NT2/D1 (cell line): ENCODE measurements at regions not wholly inside any gene's neighbourhood (a gene's known extent, or its start where the extent isn't known, plus 50 kb on each side); places are given as distances from the start of the nearest gene placed in this dataset.

Experiments used
- DNase-seq: peaks from one replicate; pipeline ENCODE4 v3.0.0-alpha.2; 2011; ENCODE audit warnings: low read depth, low spot score
- H3K27me3 ChIP-seq: 2 replicates; pipeline ENCODE4 v1.6.0; 2011; ENCODE audit warnings: mild to moderate bottlenecking; ENCODE audit not compliant: insufficient read length, insufficient read depth
- H3K36me3 ChIP-seq: 2 replicates; pipeline ENCODE4 v1.6.1; 2011; ENCODE audit warnings: mild to moderate bottlenecking, low read length, mixed read lengths; ENCODE audit not compliant: insufficient read depth, insufficient read length
- H3K4me1 ChIP-seq: 2 replicates; pipeline ENCODE4 v1.5.1; 2011; ENCODE audit not compliant: insufficient read depth, insufficient read length
- H3K4me3 ChIP-seq: 2 replicates; pipeline ENCODE4 v1.5.1; 2011; ENCODE audit warnings: low read depth; ENCODE audit not compliant: insufficient read length
- H3K9ac ChIP-seq: 2 replicates; pipeline ENCODE4 v1.6.0; 2011; ENCODE audit warnings: low read depth; ENCODE audit not compliant: insufficient read length
- H3K9me3 ChIP-seq: 2 replicates; pipeline ENCODE4 v1.5.1; 2011; ENCODE audit warnings: mild to moderate bottlenecking, low read length; ENCODE audit not compliant: insufficient read depth
- SUZ12 ChIP-seq: IDR thresholded peaks from 2 replicates; pipeline ENCODE4 v1.6.1; 2011; ENCODE audit not compliant: insufficient read length, insufficient read depth; ENCODE audit errors: extremely low read depth
- YY1 ChIP-seq: IDR thresholded peaks from 2 replicates; pipeline ENCODE4 v1.6.1; 2011; ENCODE audit not compliant: insufficient read length, insufficient read depth
- ZNF274 ChIP-seq: IDR thresholded peaks from 2 replicates; pipeline ENCODE4 v1.6.1; 2011; ENCODE audit warnings: mild to moderate bottlenecking, low read depth, low read length

DNA sequence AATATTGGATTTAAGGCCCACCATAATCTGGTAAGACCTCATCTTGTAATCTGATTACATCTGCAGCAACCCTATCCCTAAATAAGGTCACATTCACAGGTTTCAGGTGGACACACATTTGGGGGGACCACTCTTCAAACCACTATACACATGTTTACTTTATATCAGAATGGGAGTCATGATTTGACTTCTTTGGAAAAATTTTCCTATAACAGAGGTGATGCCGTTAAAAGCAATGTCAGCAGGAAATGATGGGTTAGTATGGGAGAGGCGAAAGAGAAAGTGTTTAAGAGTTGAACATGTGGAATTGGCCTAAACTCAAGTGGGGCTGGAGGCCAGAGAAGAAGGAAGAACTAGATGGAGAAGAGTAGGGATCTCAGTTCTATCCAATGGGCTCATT is 281.7 kb upstream of the ERCC4 start:
- TF ChIP-seq SUZ12 (no peak), YY1 (no peak), ZNF274 (no peak)
- H3K27me3 ChIP-seq: no peaks in the 10 kb centered on the region

DNA sequence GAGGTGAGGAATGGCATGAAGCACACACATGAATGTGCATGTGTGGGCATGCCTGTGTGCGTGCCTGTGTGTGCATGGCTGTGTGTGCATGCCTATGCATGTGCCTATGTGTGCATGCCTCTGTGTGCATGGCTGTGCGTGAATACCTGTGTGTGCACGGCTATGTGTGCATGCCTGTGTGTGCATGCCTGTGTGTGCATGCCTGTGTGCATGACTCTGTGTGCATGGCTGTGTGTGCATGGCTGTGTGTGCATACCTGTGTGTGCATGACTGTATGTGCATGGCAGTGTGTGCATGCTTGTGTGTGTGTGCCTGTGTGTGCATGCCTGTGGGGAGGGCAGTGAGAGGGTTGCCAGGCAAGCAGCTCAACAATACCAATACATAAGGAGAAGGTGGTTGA is 276.5 kb upstream of the ERCC4 start:
- H3K4me1 ChIP-seq: no peaks in the 10 kb centered on the region
- no peaks in the 10 kb centered on the region for H3K36me3 ChIP-seq
- no peak overlapping the region for H3K9ac ChIP-seq
- no peaks in the 10 kb centered on the region for H3K9me3 ChIP-seq
- DNase-seq: no peak
- H3K4me3 ChIP-seq: no peak overlapping the region
- no peaks in the 10 kb centered on the region for H3K27me3 ChIP-seq
- TF ChIP-seq ZNF274 (no peak), YY1 (no peak), SUZ12 (no peak)

More for the DNA sequence above, 281.7 kb upstream of the ERCC4 start:
- no peak for DNase-seq
- H3K9ac ChIP-seq: no peak overlapping the region
- no peaks in the 10 kb centered on the region for H3K36me3 ChIP-seq
- peaks cover 6% of the 10 kb centered on the region for H3K4me1 ChIP-seq
- peaks cover 12% of the 10 kb centered on the region; the same call in 1 of the 2 replicates for H3K9me3 ChIP-seq
- no peak overlapping the region for H3K4me3 ChIP-seq

DNA sequence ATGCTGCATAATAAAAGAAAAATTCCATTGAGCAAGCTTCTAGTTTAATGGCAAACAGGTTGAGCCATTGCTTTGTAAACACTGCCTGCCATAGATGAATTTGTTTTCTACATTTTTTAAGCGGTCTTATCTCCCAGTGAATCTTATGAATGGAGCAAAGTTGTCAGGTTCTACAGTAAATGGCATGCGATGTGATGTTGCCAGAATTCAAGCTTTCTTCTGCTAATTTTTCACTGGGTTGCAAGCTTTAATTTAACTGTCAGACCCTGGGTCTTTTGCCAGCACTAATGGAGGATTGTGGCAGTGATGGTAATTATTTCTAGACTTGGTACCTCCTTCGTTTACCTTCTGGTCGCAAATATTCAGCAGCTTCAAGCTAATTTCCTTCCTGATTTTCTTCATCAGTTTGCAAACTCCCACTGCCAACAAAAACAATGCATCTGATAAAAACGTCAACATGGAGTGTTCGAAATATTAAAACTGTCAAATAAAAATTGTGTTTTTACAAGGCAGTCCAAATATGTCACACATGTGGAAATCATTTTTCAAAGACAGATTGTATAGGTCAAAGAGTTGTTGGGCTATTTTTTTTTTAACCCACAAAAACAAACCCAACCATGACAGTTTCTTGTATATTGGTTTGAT is 274.2 kb upstream of the ERCC4 start:
- no peak overlapping the region for H3K9ac ChIP-seq
- no peaks in the 10 kb centered on the region for H3K4me1 ChIP-seq

DNA sequence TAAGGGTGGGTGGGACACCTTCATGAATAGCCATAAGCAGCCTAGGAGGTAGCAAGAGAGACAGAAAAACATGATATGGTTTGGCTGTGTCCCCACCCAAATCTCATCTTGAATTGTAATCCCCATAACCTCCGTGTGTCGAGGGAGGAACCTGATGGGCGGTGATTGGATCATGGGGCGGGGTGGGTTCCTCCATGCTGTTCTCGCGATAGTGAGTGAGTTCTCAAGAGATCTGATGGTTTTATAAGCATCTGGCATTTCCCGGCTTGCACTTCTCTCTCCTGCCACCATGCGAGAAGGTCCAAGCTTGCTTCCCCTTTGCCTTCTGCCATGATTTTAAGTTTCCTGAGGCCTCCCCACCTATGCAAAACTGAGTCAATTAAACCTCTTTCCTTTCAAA is 259.1 kb upstream of the ERCC4 start:
- H3K9me3 ChIP-seq: peaks cover 10% of the 10 kb centered on the region; the same call in 1 of the 2 replicates
- H3K9ac ChIP-seq: no peak overlapping the region
- no peaks in the 10 kb centered on the region for H3K36me3 ChIP-seq
- no peak overlapping the region for H3K4me3 ChIP-seq
- TF ChIP-seq ZNF274: no peak
- no peak for TF ChIP-seq SUZ12
- no peak for TF ChIP-seq YY1
- H3K27me3 ChIP-seq: no peaks in the 10 kb centered on the region
- no peaks in the 10 kb centered on the region for H3K4me1 ChIP-seq
- no peak for DNase-seq

More for the DNA sequence above, 274.2 kb upstream of the ERCC4 start:
- H3K4me3 ChIP-seq: no peak overlapping the region
- no peaks in the 10 kb centered on the region for H3K9me3 ChIP-seq
- H3K27me3 ChIP-seq: no peaks in the 10 kb centered on the region
- no peak for TF ChIP-seq SUZ12
- TF ChIP-seq ZNF274: no peak
- no peak for TF ChIP-seq YY1
- DNase-seq: no peak
- H3K36me3 ChIP-seq: no peaks in the 10 kb centered on the region

DNA sequence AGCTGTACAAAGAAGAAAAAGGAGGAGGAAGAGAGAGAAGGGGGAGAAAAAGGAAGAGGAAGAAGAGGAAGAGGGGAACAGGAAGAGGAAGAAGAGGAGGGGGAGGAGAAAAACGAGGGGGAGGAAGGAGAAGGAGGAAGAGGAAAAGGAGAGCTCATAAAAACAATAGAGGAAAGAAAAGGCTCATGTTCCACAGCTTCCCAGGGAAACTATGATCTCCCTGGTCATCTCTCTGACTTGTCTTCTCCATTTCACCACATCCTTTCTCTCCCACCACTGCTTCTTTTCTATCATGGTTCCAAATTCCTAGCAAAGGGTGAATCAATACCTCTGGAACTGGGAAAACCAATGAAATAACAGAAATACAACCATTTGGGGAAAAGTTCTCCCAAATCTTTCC is 254.1 kb upstream of the ERCC4 start:
- Histone ChIP-seq H3K36me3 (no peaks in the 10 kb centered on the region), H3K4me3 (no peak overlapping the region), H3K4me1 (no peaks in the 10 kb centered on the region), H3K9ac (no peak overlapping the region), H3K27me3 (no peaks in the 10 kb centered on the region), H3K9me3 (peaks cover 6% of the 10 kb centered on the region; the same call in 1 of the 2 replicates)
- TF ChIP-seq SUZ12 (no peak), ZNF274 (no peak), YY1 (no peak)
- no peak for DNase-seq

DNA sequence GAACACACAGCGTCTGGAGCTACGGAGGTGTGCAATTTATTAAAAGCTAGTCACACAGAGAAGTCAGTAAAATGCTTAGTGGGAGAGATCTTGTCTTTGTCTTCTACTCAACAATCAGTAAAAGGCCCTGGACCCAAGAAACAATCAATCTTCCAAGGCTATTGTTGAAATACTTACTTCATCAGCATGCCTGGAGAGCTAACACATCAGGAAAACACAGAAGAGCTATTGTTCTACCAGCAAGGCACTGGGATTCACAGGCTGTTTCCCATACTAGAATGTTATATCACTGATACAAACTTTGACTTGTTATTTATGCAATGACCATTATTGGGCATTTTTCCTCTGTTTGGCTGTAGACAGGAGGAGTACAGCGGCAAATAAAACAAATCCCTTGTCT is 247.8 kb upstream of the ERCC4 start:
- Histone ChIP-seq H3K27me3 (no peaks in the 10 kb centered on the region), H3K36me3 (no peaks in the 10 kb centered on the region), H3K4me3 (no peak overlapping the region), H3K4me1 (peaks cover 2% of the 10 kb centered on the region), H3K9ac (no peak overlapping the region), H3K9me3 (peaks cover 8% of the 10 kb centered on the region; the same call in 1 of the 2 replicates)
- TF ChIP-seq SUZ12: no peak
- no peak for TF ChIP-seq ZNF274
- no peak for TF ChIP-seq YY1
- no peak for DNase-seq

DNA sequence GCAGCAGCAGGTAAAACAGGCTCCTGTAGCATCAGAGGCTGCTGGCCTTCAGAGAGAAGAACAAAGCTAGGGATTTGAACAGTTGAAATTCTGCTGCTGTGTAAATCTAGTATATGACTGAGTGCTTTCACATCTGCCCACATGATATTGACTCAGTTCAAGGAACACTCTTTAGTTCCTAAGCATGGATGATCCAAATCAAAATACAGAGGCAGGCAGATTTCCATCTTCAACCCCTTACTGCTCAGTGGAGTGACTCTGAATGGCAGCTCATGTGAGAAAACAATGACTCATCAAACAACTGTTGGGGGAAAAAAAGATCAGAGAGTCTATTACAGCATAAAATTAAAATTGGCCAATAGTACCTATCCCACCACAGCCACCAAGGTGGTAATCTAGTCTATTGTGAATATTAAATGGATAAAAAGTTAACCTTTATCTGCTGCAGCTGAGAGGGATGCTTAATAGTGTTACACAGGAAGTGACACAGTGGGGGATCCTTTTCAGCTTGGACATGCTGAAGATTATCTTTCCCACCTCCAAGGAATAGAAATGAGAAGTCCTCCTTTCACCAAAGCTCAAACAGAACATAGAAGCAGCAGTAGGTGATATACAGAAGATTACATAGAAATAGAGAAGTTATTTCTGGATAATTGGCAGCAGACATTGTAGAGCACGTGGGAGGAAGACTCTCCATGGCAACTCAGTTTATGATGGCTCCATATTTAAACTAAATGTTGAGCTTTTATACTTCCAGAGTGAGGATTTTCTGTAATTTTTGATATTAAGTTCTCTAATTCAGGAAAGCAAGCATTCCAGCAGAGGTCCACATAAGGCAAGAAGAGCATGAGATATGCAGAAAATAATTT is 239.7 kb upstream of the ERCC4 start:
- Histone ChIP-seq H3K4me3 (no peak overlapping the region), H3K4me1 (no peaks in the 10 kb centered on the region), H3K9ac (no peak overlapping the region), H3K27me3 (no peaks in the 10 kb centered on the region), H3K36me3 (no peaks in the 10 kb centered on the region), H3K9me3 (no peaks in the 10 kb centered on the region)
- TF ChIP-seq ZNF274 (no peak), YY1 (no peak), SUZ12 (no peak)
- DNase-seq: no peak
